GM10266 (cell line): ENCODE measurements at regions not wholly inside any gene's neighbourhood (a gene's known extent, or its start where the extent isn't known, plus 50 kb on each side); places are given as distances from the start of the nearest gene placed in this dataset.
A peak's percentile ranks its signal among the peaks of the same experiment; 100 is the strongest.

Source experiments
- DNase-seq: peaks from one replicate; pipeline ENCODE4 v3.0.0; 2012; ENCODE audit errors: extremely low spot score
- CTCF ChIP-seq: IDR thresholded peaks from 2 replicates; pipeline ENCODE4 v1.5.1; 2012; ENCODE audit warnings: mild to moderate bottlenecking, low read depth; ENCODE audit not compliant: control insufficient read depth, insufficient read depth; ENCODE audit errors: missing control alignments

- DNase-seq = no peak
- no peak for TF ChIP-seq CTCF
Observed at GRCh38 chr10:89829262-89829886, 128.0 kb downstream of the KIF20B start.

DNA sequence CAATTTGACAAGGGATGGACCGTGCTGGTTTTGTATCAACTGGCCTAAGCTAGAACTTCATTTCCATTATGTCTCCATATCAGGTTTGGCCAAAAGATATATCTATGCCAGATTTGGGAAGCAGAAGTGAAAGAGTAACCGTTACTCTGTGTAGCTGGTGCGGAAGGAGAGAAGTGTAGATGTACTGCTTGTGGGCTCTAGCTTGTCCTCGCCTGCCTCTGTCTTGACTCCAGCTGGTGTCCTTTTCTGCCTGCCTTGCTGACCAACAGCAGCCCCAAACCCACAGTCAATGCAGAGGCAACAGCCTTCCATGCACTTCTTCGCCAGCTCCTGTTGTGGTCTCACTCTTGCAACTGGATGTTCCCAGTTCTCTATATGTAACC, 128.5 kb downstream of the KIF20B start:
- TF ChIP-seq CTCF = no peak

GRCh38 chr10:89830624-89831023, 129.2 kb downstream of the KIF20B start:
- no peak for TF ChIP-seq CTCF
- no peak for DNase-seq

More for the DNA sequence above, 128.5 kb downstream of the KIF20B start:
- DNase-seq = no peak

DNA sequence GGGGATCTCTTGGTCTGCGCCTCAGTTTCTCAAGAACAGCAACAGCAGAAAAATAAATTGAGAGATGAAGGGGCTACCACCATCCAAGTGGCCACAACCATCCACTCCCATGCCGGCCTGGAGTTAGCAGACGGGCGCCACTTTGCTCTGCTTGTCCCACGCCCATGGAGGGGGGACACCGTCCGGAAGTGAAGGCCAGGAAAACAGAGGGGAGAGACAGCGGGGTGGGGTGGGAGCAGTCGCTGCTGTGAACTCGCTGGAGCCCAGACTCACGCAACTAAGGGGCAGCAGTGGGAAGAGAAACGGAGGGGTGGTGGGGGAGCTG, 135.4 kb downstream of the KIF20B start:
- DNase-seq = no peak
- TF ChIP-seq CTCF = no peak

GRCh38 chr10:89837165-89838043, 136.0 kb downstream of the KIF20B start:
- TF ChIP-seq CTCF = no peak

GRCh38 chr10:89838044-89838615, 136.7 kb downstream of the KIF20B start:
- DNase-seq = no peak
- TF ChIP-seq CTCF = no peak

More at GRCh38 chr10:89837165-89838043, 136.0 kb downstream of the KIF20B start:
- DNase-seq = peak; percentile 42
